Activated CD4-positive, alpha-beta memory T cell treated with anti-CD3 and anti-CD28 coated beads, Interleukin-2, amount 10 ng/mL, durations not matched to agents 7 days and 5 days (primary cell): ENCODE measurements at regions not wholly inside any gene's neighbourhood (a gene's known extent, or its start where the extent isn't known, plus 50 kb on each side); places are given as distances from the start of the nearest gene placed in this dataset.
"Not testable (repeated sequence)": the region's sequence is repeated elsewhere in the genome, so short reads cannot be mapped to it uniquely, and the experiment has no call there.

Source experiments
- CTCF ChIA-PET: fragments of 350-600 bp; sonication (Branson Sonifier 250); formaldehyde crosslinking; loops from one replicate; lab custom pipeline; 2021; ENCODE audit warnings: antibody characterized with exemption, inconsistent platforms; lab: Charles Lee
- POLR2A ChIA-PET: fragments of 350-600 bp; sonication (Branson Sonifier 250); formaldehyde crosslinking; loops from one replicate; lab custom pipeline; 2021; ENCODE audit warnings: antibody characterized with exemption; lab: Charles Lee
- DNase-seq: peaks from one replicate; pipeline ENCODE4 v3.0.0-alpha.2; 2020
- H3K27ac Mint-ChIP-seq: one replicate; pipeline ENCODE4 v1.8.0; 2021; ENCODE audit warnings: mild to moderate bottlenecking, mixed read lengths
- H3K27me3 Mint-ChIP-seq: one replicate; pipeline ENCODE4 v1.8.0; 2021; ENCODE audit warnings: mixed read lengths
- H3K36me3 Mint-ChIP-seq: one replicate; pipeline ENCODE4 v1.8.0; 2021; ENCODE audit warnings: low read depth, mixed read lengths
- H3K4me1 Mint-ChIP-seq: one replicate; pipeline ENCODE4 v1.8.0; 2021; ENCODE audit warnings: mixed read lengths
- H3K4me3 Mint-ChIP-seq: one replicate; pipeline ENCODE4 v1.8.0; 2021; ENCODE audit warnings: mild to moderate bottlenecking, mixed read lengths
- H3K9me3 Mint-ChIP-seq: one replicate; pipeline ENCODE4 v1.8.0; 2021; ENCODE audit warnings: mixed read lengths

GRCh38 chr16:16935909-16936308, 534.9 kb downstream of the XYLT1 start:
- CTCF ChIA-PET, H3K4me3 Mint-ChIP-seq: not testable (repeated sequence)

GRCh38 chr16:16937576-16937975, 533.2 kb downstream of the XYLT1 start:
- H3K4me1 Mint-ChIP-seq, result no peaks in the 10 kb centered on the region

More at GRCh38 chr16:16935909-16936308, 534.9 kb downstream of the XYLT1 start:
- H3K27me3 Mint-ChIP-seq, H3K36me3 Mint-ChIP-seq, H3K9me3 Mint-ChIP-seq, H3K27ac Mint-ChIP-seq, H3K4me1 Mint-ChIP-seq, DNase-seq, POLR2A ChIA-PET: not testable (repeated sequence)

GRCh38 chr16:16938009-16938408, 532.8 kb downstream of the XYLT1 start:
- Mint-ChIP-seq H3K4me3 (no peak overlapping the region), H3K27ac (no peak overlapping the region), H3K9me3 (no peaks in the 10 kb centered on the region), H3K27me3 (peaks cover 9% of the 10 kb centered on the region), H3K4me1 (no peaks in the 10 kb centered on the region), H3K36me3 (no peaks in the 10 kb centered on the region)
- ChIA-PET CTCF (no interaction called here), POLR2A (no interaction called here)
- no peak for DNase-seq

More at GRCh38 chr16:16937576-16937975, 533.2 kb downstream of the XYLT1 start:
- DNase-seq, result no peak
- peaks cover 9% of the 10 kb centered on the region for H3K27me3 Mint-ChIP-seq
- no peaks in the 10 kb centered on the region for H3K36me3 Mint-ChIP-seq
- no peaks in the 10 kb centered on the region for H3K9me3 Mint-ChIP-seq
- POLR2A ChIA-PET, result no interaction called here
- H3K4me3 Mint-ChIP-seq, result no peak overlapping the region
- no peak overlapping the region for H3K27ac Mint-ChIP-seq
- CTCF ChIA-PET, result no interaction called here

- no peak for DNase-seq
- no peaks in the 10 kb centered on the region for H3K9me3 Mint-ChIP-seq
- H3K4me3 Mint-ChIP-seq, result no peak overlapping the region
- ChIA-PET POLR2A (no interaction called here), CTCF (no interaction called here)
- peaks cover 13% of the 10 kb centered on the region for H3K27me3 Mint-ChIP-seq
- H3K27ac Mint-ChIP-seq, result no peak overlapping the region
- H3K36me3 Mint-ChIP-seq, result no peaks in the 10 kb centered on the region
- no peaks in the 10 kb centered on the region for H3K4me1 Mint-ChIP-seq
Measured at GRCh38 chr16:16938980-16939379, 531.8 kb downstream of the XYLT1 start.

GRCh38 chr16:16940351-16940750, 530.4 kb downstream of the XYLT1 start:
- Mint-ChIP-seq H3K9me3 (no peaks in the 10 kb centered on the region), H3K36me3 (no peaks in the 10 kb centered on the region), H3K4me1 (no peaks in the 10 kb centered on the region), H3K27ac (no peak overlapping the region), H3K4me3 (no peak overlapping the region), H3K27me3 (peaks cover 13% of the 10 kb centered on the region)
- DNase-seq, result no peak
- ChIA-PET CTCF (no interaction called here), POLR2A (no interaction called here)

- CTCF ChIA-PET, DNase-seq, H3K27ac Mint-ChIP-seq, H3K4me3 Mint-ChIP-seq, H3K36me3 Mint-ChIP-seq, H3K27me3 Mint-ChIP-seq, H3K4me1 Mint-ChIP-seq, H3K9me3 Mint-ChIP-seq: not testable (repeated sequence)
- POLR2A ChIA-PET, result interaction anchor here (1.0 kb wide), 1 partner anchor 348 kb away, joined by 3 read pairs; no protein-coding TSS in a partner anchor
Measured at GRCh38 chr16:16942849-16943248, 527.9 kb downstream of the XYLT1 start.

- Mint-ChIP-seq H3K9me3 (no peaks in the 10 kb centered on the region), H3K4me1 (no peaks in the 10 kb centered on the region), H3K36me3 (no peaks in the 10 kb centered on the region), H3K27ac (no peak overlapping the region), H3K27me3 (peaks cover 3% of the 10 kb centered on the region), H3K4me3 (no peak overlapping the region)
- DNase-seq, result no peak
- POLR2A ChIA-PET, result no interaction called here
- CTCF ChIA-PET, result no interaction called here
Measured at GRCh38 chr16:16945207-16945606, 525.6 kb downstream of the XYLT1 start.

- Mint-ChIP-seq H3K9me3 (no peaks in the 10 kb centered on the region), H3K36me3 (no peaks in the 10 kb centered on the region), H3K4me3 (no peak overlapping the region), H3K27ac (no peak overlapping the region), H3K27me3 (no peaks in the 10 kb centered on the region), H3K4me1 (no peaks in the 10 kb centered on the region)
- ChIA-PET POLR2A (no interaction called here), CTCF (no interaction called here)
- DNase-seq, result no peak
Measured at GRCh38 chr16:16956376-16956775, 514.4 kb downstream of the XYLT1 start.

GRCh38 chr16:16960785-16961184, 510.0 kb downstream of the XYLT1 start:
- POLR2A ChIA-PET, result no interaction called here
- no peak for DNase-seq
- CTCF ChIA-PET, result no interaction called here
- Mint-ChIP-seq H3K27me3 (no peaks in the 10 kb centered on the region), H3K4me1 (no peaks in the 10 kb centered on the region), H3K4me3 (no peak overlapping the region), H3K9me3 (peaks cover 3% of the 10 kb centered on the region), H3K36me3 (no peaks in the 10 kb centered on the region), H3K27ac (no peak overlapping the region)

- Mint-ChIP-seq H3K27ac (no peak overlapping the region), H3K4me3 (no peak overlapping the region), H3K9me3 (peaks cover 3% of the 10 kb centered on the region), H3K4me1 (no peaks in the 10 kb centered on the region), H3K36me3 (no peaks in the 10 kb centered on the region), H3K27me3 (no peaks in the 10 kb centered on the region)
- DNase-seq, result no peak
- ChIA-PET POLR2A (no interaction called here), CTCF (no interaction called here)
Measured at GRCh38 chr16:16966439-16966838, 504.3 kb downstream of the XYLT1 start.

- no peak overlapping the region for H3K4me3 Mint-ChIP-seq
- ChIA-PET CTCF (no interaction called here), POLR2A (no interaction called here)
Measured at GRCh38 chr16:16971042-16971441, 499.7 kb downstream of the XYLT1 start.

GRCh38 chr16:16972831-16973230, 497.9 kb downstream of the XYLT1 start:
- POLR2A ChIA-PET, result no interaction called here
- Mint-ChIP-seq H3K9me3 (no peaks in the 10 kb centered on the region), H3K27ac (no peak overlapping the region), H3K4me3 (no peak overlapping the region), H3K4me1 (no peaks in the 10 kb centered on the region), H3K27me3 (no peaks in the 10 kb centered on the region), H3K36me3 (no peaks in the 10 kb centered on the region)
- CTCF ChIA-PET, result interaction anchor here (0.7 kb wide), 1 partner anchor 12 kb away, joined by 5 read pairs; no protein-coding TSS in a partner anchor
- no peak for DNase-seq

More at GRCh38 chr16:16971042-16971441, 499.7 kb downstream of the XYLT1 start:
- Mint-ChIP-seq H3K27me3 (no peaks in the 10 kb centered on the region), H3K4me1 (no peaks in the 10 kb centered on the region), H3K36me3 (no peaks in the 10 kb centered on the region), H3K27ac (no peak overlapping the region), H3K9me3 (no peaks in the 10 kb centered on the region)
- no peak for DNase-seq

- H3K36me3 Mint-ChIP-seq, result no peaks in the 10 kb centered on the region
- no peak for DNase-seq
- ChIA-PET POLR2A (no interaction called here), CTCF (no interaction called here)
- no peaks in the 10 kb centered on the region for H3K27me3 Mint-ChIP-seq
- H3K4me3 Mint-ChIP-seq, result no peak overlapping the region
- no peaks in the 10 kb centered on the region for H3K9me3 Mint-ChIP-seq
- H3K4me1 Mint-ChIP-seq, result no peaks in the 10 kb centered on the region
- H3K27ac Mint-ChIP-seq, result no peak overlapping the region
Measured at GRCh38 chr16:16973707-16974591, 496.8 kb downstream of the XYLT1 start.

GRCh38 chr16:16982614-16983013, 488.1 kb downstream of the XYLT1 start:
- Mint-ChIP-seq H3K4me3 (no peak overlapping the region), H3K27me3 (no peaks in the 10 kb centered on the region), H3K4me1 (no peaks in the 10 kb centered on the region), H3K27ac (no peak overlapping the region), H3K36me3 (no peaks in the 10 kb centered on the region), H3K9me3 (peaks cover 3% of the 10 kb centered on the region)
- ChIA-PET POLR2A (no interaction called here), CTCF (no interaction called here)
- no peak for DNase-seq
